Endothelial cell of umbilical vein (primary cell): ENCODE measurements at regions not wholly inside any gene's neighbourhood (a gene's known extent, or its start where the extent isn't known, plus 50 kb on each side); places are given as distances from the start of the nearest gene placed in this dataset.

ENCODE experiments used
- BruUV-seq: library from RNA; stranded (reverse); fragments of 400-500 nt; replicated peaks from 2 replicates; lab custom pipeline; 2021; lab: Mats Ljungman, UMichigan
- CTCF ChIA-PET: fragments of 300-600, 350-600 bp; sonication (Branson Sonifier 250); formaldehyde crosslinking; loops from one replicate; lab custom pipeline; 2021; ENCODE audit warnings: antibody characterized with exemption, inconsistent platforms; lab: Charles Lee
- POLR2A ChIA-PET: fragments of 300-600, 350-600 bp; sonication (Branson Sonifier 250); formaldehyde crosslinking; loops from one replicate; lab custom pipeline; 2021; ENCODE audit warnings: antibody characterized with exemption, inconsistent platforms; lab: Charles Lee
- DNase-seq: peaks from one replicate; pipeline ENCODE4 v3.0.0-alpha.2; 2011; ENCODE audit warnings: low read depth, low spot score
- FAIRE-seq: peaks from 2 replicates; lab custom pipeline; 2011; peaks lifted over from hg19 to GRCh38; lab: Jason Lieb, UNC
- H2AFZ ChIP-seq: 2 replicates; pipeline ENCODE4 v1.6.0; 2012; ENCODE audit warnings: low read depth, low read length, control low read depth, inconsistent platforms
- H3K27ac ChIP-seq: 2 replicates; pipeline ENCODE4 v1.5.1; 2011; ENCODE audit warnings: low read depth, mild to moderate bottlenecking, control low read depth, low read length, moderate library complexity; ENCODE audit not compliant: insufficient read depth
- H3K27me3 ChIP-seq, 2 experiments: 2 replicates each; pipeline versions ENCODE4 v1.6.0 to v1.6.1; 2011; ENCODE audit warnings: low read length in 2 of 2, mixed read lengths in 1 of 2; ENCODE audit not compliant: control insufficient read depth in 2 of 2, insufficient read depth in 2 of 2
- H3K36me3 ChIP-seq, 2 experiments: 2 replicates in 1 of 2; 3 replicates in 1 of 2; pipeline ENCODE4 v1.5.1; 2011; ENCODE audit warnings: low read length in 2 of 2, mild to moderate bottlenecking in 1 of 2, moderate library complexity in 1 of 2; ENCODE audit not compliant: control insufficient read depth in 2 of 2, insufficient read depth in 2 of 2; ENCODE audit errors: extremely low read depth in 1 of 2
- H3K4me1 ChIP-seq: 3 replicates; pipeline ENCODE4 v1.5.1; 2011; ENCODE audit warnings: mild to moderate bottlenecking, low read length; ENCODE audit not compliant: control insufficient read depth, insufficient read depth; ENCODE audit errors: extremely low read depth
- H3K4me2 ChIP-seq: 2 replicates; pipeline ENCODE4 v1.6.1; 2011; ENCODE audit warnings: low read length, control low read depth, mixed read lengths; ENCODE audit not compliant: insufficient read depth
- H3K4me3 ChIP-seq, 3 experiments: fragments of 200-600 bp in 1 of 3; sonication (generic), shearing (Covaris generic) in 1 of 3; replicated peaks in 1 of 3; 2 replicates each; pipeline ENCODE4 v1.5.1; 2011 to 2016; ENCODE audit warnings: control low read depth in 3 of 3, low read length in 3 of 3, mild to moderate bottlenecking in 2 of 3, inconsistent platforms in 1 of 3, low read depth in 1 of 3, moderate library complexity in 1 of 3; ENCODE audit not compliant: insufficient read depth in 1 of 3
- H3K79me2 ChIP-seq: 2 replicates; pipeline ENCODE4 v1.6.0; 2012; ENCODE audit warnings: low read length, inconsistent platforms; ENCODE audit not compliant: control insufficient read depth, insufficient read depth
- H3K9ac ChIP-seq: replicated peaks from 2 replicates; pipeline ENCODE3; 2011; ENCODE audit warnings: low read length, control low read depth; ENCODE audit not compliant: insufficient read depth; ENCODE audit errors: extremely low read depth
- H3K9me1 ChIP-seq: replicated peaks from 3 replicates; pipeline ENCODE4 v1.6.0; 2011; ENCODE audit warnings: mild to moderate bottlenecking, low read length; ENCODE audit not compliant: control insufficient read depth, insufficient read depth; ENCODE audit errors: extremely low read depth
- H3K9me3 ChIP-seq: replicated peaks from 2 replicates; pipeline ENCODE4 v1.5.1; 2012; ENCODE audit warnings: low read length, inconsistent platforms; ENCODE audit not compliant: control insufficient read depth, insufficient read depth
- H4K20me1 ChIP-seq: replicated peaks from 2 replicates; pipeline ENCODE3; 2011; ENCODE audit warnings: mild to moderate bottlenecking, low read length; ENCODE audit not compliant: control insufficient read depth, insufficient read depth; ENCODE audit errors: extremely low read depth
- CTCF ChIP-seq, 2 donors: IDR thresholded peaks; 1 replicate in 1 of 2; 2 replicates in 1 of 2; pipeline ENCODE4 v1.5.1; 2011; ENCODE audit warnings: low read length in 2 of 2, mild to moderate bottlenecking in 2 of 2, moderate library complexity in 2 of 2, control low read depth in 1 of 2, inconsistent platforms in 1 of 2, low read depth in 1 of 2; ENCODE audit not compliant: insufficient read depth in 1 of 2; ENCODE audit errors: extremely low read depth in 1 of 2
- EZH2 ChIP-seq: IDR thresholded peaks from 2 replicates; pipeline ENCODE4 v1.6.1; 2012; ENCODE audit warnings: borderline replicate concordance, low read depth, mild to moderate bottlenecking, moderate library complexity, low read length, inconsistent platforms; ENCODE audit not compliant: severe bottlenecking
- FOS ChIP-seq: IDR thresholded peaks from 2 replicates; pipeline ENCODE4 v1.6.1; 2011; ENCODE audit warnings: mild to moderate bottlenecking, low read length, moderate library complexity, borderline replicate concordance; ENCODE audit not compliant: insufficient read depth
- GATA2 ChIP-seq: IDR thresholded peaks from 2 replicates; pipeline ENCODE4 v1.7.0; 2011; ENCODE audit warnings: low read depth, mild to moderate bottlenecking, moderate library complexity, mixed read lengths, low read length; ENCODE audit not compliant: insufficient read length, insufficient read depth
- JUN ChIP-seq: IDR thresholded peaks from 2 replicates; pipeline ENCODE4 v1.6.1; 2011; ENCODE audit warnings: borderline replicate concordance, low read depth; ENCODE audit not compliant: insufficient read length, insufficient read depth
- MAX ChIP-seq: IDR thresholded peaks from 2 replicates; pipeline ENCODE4 v1.6.1; 2011; ENCODE audit not compliant: insufficient read depth, insufficient read length
- MYC ChIP-seq: IDR thresholded peaks from one replicate; pipeline ENCODE4 v1.6.1; 2011; ENCODE audit warnings: mild to moderate bottlenecking, low read depth, low read length
- POLR2A ChIP-seq: IDR thresholded peaks from 2 replicates; pipeline ENCODE4 v1.6.1; 2012; ENCODE audit warnings: low read depth, mild to moderate bottlenecking, control low read depth, low read length
- POLR2AphosphoS5 ChIP-seq: IDR thresholded peaks from 2 replicates; pipeline ENCODE4 v1.6.1; 2012; ENCODE audit warnings: low read depth, mild to moderate bottlenecking, control low read depth, low read length, moderate library complexity; ENCODE audit not compliant: insufficient read depth
- dilution Hi-C: fragments of 300-500 bp; cut with MboI; formaldehyde crosslinking; loops from one replicate; pipeline ENCODE4 v1.15.0; 2019; ENCODE audit warnings: low sequenced_read_pairs; ENCODE audit not compliant: extremely low pct_ligation_motif_present
- intact Hi-C: fragments of 100-400 bp; cut with micrococcal nuclease; formaldehyde crosslinking; loops from one replicate; pipeline ENCODE4 v1.10.0; 2022

GRCh38 chrX:100487795-100488194 is 77.7 kb upstream of the PCDH19 start:
- BruUV-seq, result no TSS peak
- no peak for FAIRE-seq

GRCh38 chrX:100484971-100485370 is 74.9 kb upstream of the PCDH19 start:
- H2AFZ ChIP-seq, result no peak overlapping the region
- ChIA-PET POLR2A (no interaction called here), CTCF (no interaction called here)
- H3K4me3 ChIP-seq, result no peak overlapping the region
- no peaks in the 10 kb centered on the region for H3K9me3 ChIP-seq
- H3K27me3 ChIP-seq, result peaks cover 0 to 2% of the 10 kb centered on the region in 2 experiments
- DNase-seq, result no peak
- FAIRE-seq, result no peak
- no peaks in the 10 kb centered on the region for H3K36me3 ChIP-seq
- intact Hi-C loops (no loop called here), dilution Hi-C loops (no loop called here)
- H4K20me1 ChIP-seq, result no peaks in the 10 kb centered on the region
- no peak for TF ChIP-seq FOS
- no peak for TF ChIP-seq GATA2
- no peak for TF ChIP-seq POLR2AphosphoS5
- TF ChIP-seq EZH2, result no peak
- TF ChIP-seq JUN, result no peak
- TF ChIP-seq CTCF (IDR thresholded peaks at IDR 0.05; ENCODE audit: extremely low read depth in 1 of 2, insufficient read depth in 1 of 2, low read depth in 1 of 2, low read length in 2 of 2), result no peak
- no peak for TF ChIP-seq MAX
- TF ChIP-seq MYC, result no peak
- no peak for TF ChIP-seq POLR2A
- no peak overlapping the region for H3K27ac ChIP-seq
- no peaks in the 10 kb centered on the region for H3K79me2 ChIP-seq
- H3K4me2 ChIP-seq, result no peak overlapping the region
- H3K9ac ChIP-seq, result no peak overlapping the region
- H3K4me1 ChIP-seq, result no peaks in the 10 kb centered on the region
- no peaks in the 10 kb centered on the region for H3K9me1 ChIP-seq
- no TSS peak for BruUV-seq

More at GRCh38 chrX:100487795-100488194, 77.7 kb upstream of the PCDH19 start:
- H3K36me3 ChIP-seq, result no peaks in the 10 kb centered on the region
- DNase-seq, result no peak
- no peaks in the 10 kb centered on the region for H4K20me1 ChIP-seq
- intact Hi-C loops, result no loop called here
- H3K9me3 ChIP-seq, result no peaks in the 10 kb centered on the region
- dilution Hi-C loops, result no loop called here
- no peaks in the 10 kb centered on the region for H3K79me2 ChIP-seq
- TF ChIP-seq CTCF (IDR thresholded peaks at IDR 0.05; ENCODE audit: extremely low read depth in 1 of 2, insufficient read depth in 1 of 2, low read depth in 1 of 2, low read length in 2 of 2), result no peak
- no peak for TF ChIP-seq EZH2
- no peaks in the 10 kb centered on the region for H3K9me1 ChIP-seq
- no peaks in the 10 kb centered on the region for H3K4me1 ChIP-seq
- no peak overlapping the region for H3K4me3 ChIP-seq
- no peak overlapping the region for H3K4me2 ChIP-seq
- ChIA-PET POLR2A (no interaction called here), CTCF (no interaction called here)
- H3K27me3 ChIP-seq, result peaks cover 0 to 2% of the 10 kb centered on the region in 2 experiments
- no peak overlapping the region for H3K27ac ChIP-seq
- H2AFZ ChIP-seq, result no peak overlapping the region
- no peak overlapping the region for H3K9ac ChIP-seq
